ENCODE measurements at regions not wholly inside any gene's neighbourhood (a gene's known extent, or its start where the extent isn't known, plus 50 kb on each side); places are given as distances from the start of the nearest gene placed in this dataset.

DNA sequence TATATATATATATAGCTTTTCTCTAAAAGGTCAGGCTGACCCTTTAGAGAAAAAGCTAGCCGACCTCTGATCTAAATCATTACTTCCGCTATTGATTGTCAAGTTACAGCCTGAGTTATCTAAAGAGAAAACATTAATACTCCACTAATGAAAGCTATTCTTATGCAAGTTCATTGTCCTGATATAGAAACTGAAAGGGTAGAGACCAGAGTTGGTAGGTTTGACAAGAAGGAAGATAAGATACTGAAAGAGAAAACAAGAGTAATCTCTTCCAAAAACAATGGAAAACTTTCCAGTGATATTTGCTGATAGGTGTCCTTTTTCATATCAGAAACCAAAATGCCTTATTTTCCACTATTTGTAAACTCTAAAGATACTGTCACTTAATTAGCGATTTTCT, 62.8 kb upstream of the SLC39A10 start:
- TF ChIP-seq, protein P1, sequence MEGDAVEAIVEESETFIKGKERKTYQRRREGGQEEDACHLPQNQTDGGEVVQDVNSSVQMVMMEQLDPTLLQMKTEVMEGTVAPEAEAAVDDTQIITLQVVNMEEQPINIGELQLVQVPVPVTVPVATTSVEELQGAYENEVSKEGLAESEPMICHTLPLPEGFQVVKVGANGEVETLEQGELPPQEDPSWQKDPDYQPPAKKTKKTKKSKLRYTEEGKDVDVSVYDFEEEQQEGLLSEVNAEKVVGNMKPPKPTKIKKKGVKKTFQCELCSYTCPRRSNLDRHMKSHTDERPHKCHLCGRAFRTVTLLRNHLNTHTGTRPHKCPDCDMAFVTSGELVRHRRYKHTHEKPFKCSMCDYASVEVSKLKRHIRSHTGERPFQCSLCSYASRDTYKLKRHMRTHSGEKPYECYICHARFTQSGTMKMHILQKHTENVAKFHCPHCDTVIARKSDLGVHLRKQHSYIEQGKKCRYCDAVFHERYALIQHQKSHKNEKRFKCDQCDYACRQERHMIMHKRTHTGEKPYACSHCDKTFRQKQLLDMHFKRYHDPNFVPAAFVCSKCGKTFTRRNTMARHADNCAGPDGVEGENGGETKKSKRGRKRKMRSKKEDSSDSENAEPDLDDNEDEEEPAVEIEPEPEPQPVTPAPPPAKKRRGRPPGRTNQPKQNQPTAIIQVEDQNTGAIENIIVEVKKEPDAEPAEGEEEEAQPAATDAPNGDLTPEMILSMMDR (conservative IDR thresholded peaks at IDR 0.05; ENCODE audit: low read length): no peak
- no peak for TF ChIP-seq EZH2phosphoT487 (IDR thresholded peaks at IDR 0.05; ENCODE audit: borderline replicate concordance)
